DMS79 treated with DMSO at 0.1 percent for 48 hours (cell line): ENCODE measurements at regions not wholly inside any gene's neighbourhood (a gene's known extent, or its start where the extent isn't known, plus 50 kb on each side); places are given as distances from the start of the nearest gene placed in this dataset.
"Not testable (repeated sequence)": the region's sequence is repeated elsewhere in the genome, so short reads cannot be mapped to it uniquely, and the experiment has no call there.

Experiments used
- DNase-seq: peaks from one replicate; lab custom pipeline; 2025; lab: John Stamatoyannopoulos, UW

- DNase-seq: no peak
Measured at GRCh38 chr3:35394905-35395304, 244.4 kb upstream of the ARPP21 start.

GRCh38 chr3:35401671-35402070 lies 237.7 kb upstream of the ARPP21 start:
- DNase-seq: no peak

- DNase-seq: no peak
Measured at GRCh38 chr3:35404571-35404970, 234.8 kb upstream of the ARPP21 start.

GRCh38 chr3:35408882-35409281 lies 230.4 kb upstream of the ARPP21 start:
- no peak for DNase-seq

- DNase-seq: no peak
Measured at GRCh38 chr3:35409991-35410390, 229.3 kb upstream of the ARPP21 start.

GRCh38 chr3:35413483-35413882 lies 225.8 kb upstream of the ARPP21 start:
- DNase-seq: no peak

- no peak for DNase-seq
Measured at GRCh38 chr3:35417080-35417479, 222.2 kb upstream of the ARPP21 start.

GRCh38 chr3:35422101-35422500 lies 217.2 kb upstream of the ARPP21 start:
- DNase-seq: no peak

- DNase-seq: no peak
Measured at GRCh38 chr3:35422836-35423601, 216.3 kb upstream of the ARPP21 start.

GRCh38 chr3:35426366-35426958 lies 212.9 kb upstream of the ARPP21 start:
- DNase-seq: no peak

- DNase-seq: no peak
Measured at GRCh38 chr3:35437381-35437780, 201.9 kb upstream of the ARPP21 start.

GRCh38 chr3:35438101-35438500 lies 201.2 kb upstream of the ARPP21 start:
- no peak for DNase-seq

- DNase-seq: no peak
Measured at GRCh38 chr3:35439663-35440062, 199.7 kb upstream of the ARPP21 start.

- no peak for DNase-seq
Measured at GRCh38 chr3:35440826-35441225, 198.5 kb upstream of the ARPP21 start.

- DNase-seq: no peak
Measured at GRCh38 chr3:35446896-35447295, 192.4 kb upstream of the ARPP21 start.

- DNase-seq: no peak
Measured at GRCh38 chr3:35448121-35448520, 191.2 kb upstream of the ARPP21 start.

- no peak for DNase-seq
Measured at GRCh38 chr3:35448681-35449080, 190.6 kb upstream of the ARPP21 start.

- not testable (repeated sequence) for DNase-seq
Measured at GRCh38 chr3:35454819-35455218, 184.5 kb upstream of the ARPP21 start.

GRCh38 chr3:35473956-35474355 lies 165.4 kb upstream of the ARPP21 start:
- no peak for DNase-seq

- DNase-seq: not testable (repeated sequence)
Measured at GRCh38 chr3:35482566-35482965, 156.8 kb upstream of the ARPP21 start.

GRCh38 chr3:35483131-35483530 lies 156.2 kb upstream of the ARPP21 start:
- no peak for DNase-seq

GRCh38 chr3:35484929-35485530 lies 154.3 kb upstream of the ARPP21 start:
- DNase-seq: no peak

- no peak for DNase-seq
Measured at GRCh38 chr3:35486295-35486694, 153.0 kb upstream of the ARPP21 start.
